ENCODE measurements at regions not wholly inside any gene's neighbourhood (a gene's known extent, or its start where the extent isn't known, plus 50 kb on each side); places are given as distances from the start of the nearest gene placed in this dataset.

GRCh38 chr4:163901319-163901718 is 406.8 kb downstream of the TMA16 start:
- Mint-ChIP-seq H3K9me3 (peaks cover 7% of the 10 kb centered on the region), H3K36me3 (no peaks in the 10 kb centered on the region), H3K27ac (no peak overlapping the region), H3K4me3 (no peak overlapping the region), H3K27me3 (ENCODE audit: insufficient read depth, low read depth) (peaks cover 2% of the 10 kb centered on the region), H3K4me1 (no peaks in the 10 kb centered on the region)
- H3K36me3 ChIP-seq: no peaks in the 10 kb centered on the region
- no peak overlapping the region for H3K27ac ChIP-seq
- no peaks in the 10 kb centered on the region for H3K79me2 ChIP-seq (ENCODE audit: low read depth)
- DNase-seq (ENCODE audit: low spot score): no peak
- H2AFZ ChIP-seq (replicated peaks): no peak overlapping the region
- no peak overlapping the region for H3K9ac ChIP-seq
- no peak overlapping the region for H3K4me2 ChIP-seq
- TF ChIP-seq CTCF (IDR thresholded peaks at IDR 0.05) (no peak), EZH2phosphoT487 (IDR thresholded peaks at IDR 0.05) (no peak), EZH2 (IDR thresholded peaks at IDR 0.05) (no peak)
- no peaks in the 10 kb centered on the region for H3K27me3 ChIP-seq
- H3K4me3 ChIP-seq: no peak overlapping the region
- H3F3A ChIP-seq (ENCODE audit: low read depth): no peaks in the 10 kb centered on the region
- no peaks in the 10 kb centered on the region for H3K4me1 ChIP-seq
- no peaks in the 10 kb centered on the region for H4K20me1 ChIP-seq (ENCODE audit: low read depth)
- H3K9me3 ChIP-seq (ENCODE audit: low read depth): no peaks in the 10 kb centered on the region

- Histone ChIP-seq H3K9me3 (ENCODE audit: low read depth) (no peaks in the 10 kb centered on the region), H3K36me3 (no peaks in the 10 kb centered on the region), H2AFZ (replicated peaks) (no peak overlapping the region), H3K9ac (no peak overlapping the region), H3K27me3 (no peaks in the 10 kb centered on the region), H3K4me3 (no peak overlapping the region), H3F3A (ENCODE audit: low read depth) (no peaks in the 10 kb centered on the region), H4K20me1 (ENCODE audit: low read depth) (no peaks in the 10 kb centered on the region), H3K4me2 (no peak overlapping the region), H3K4me1 (no peaks in the 10 kb centered on the region), H3K27ac (no peak overlapping the region), H3K79me2 (ENCODE audit: low read depth) (no peaks in the 10 kb centered on the region)
- H3K4me3 Mint-ChIP-seq: no peak overlapping the region
- no peak overlapping the region for H3K27ac Mint-ChIP-seq
- DNase-seq (ENCODE audit: low spot score): no peak
- H3K9me3 Mint-ChIP-seq: peaks cover 4% of the 10 kb centered on the region
- no peaks in the 10 kb centered on the region for H3K36me3 Mint-ChIP-seq
- peaks cover 2% of the 10 kb centered on the region for H3K27me3 Mint-ChIP-seq (ENCODE audit: insufficient read depth, low read depth)
- TF ChIP-seq CTCF (IDR thresholded peaks at IDR 0.05): no peak
- TF ChIP-seq EZH2 (IDR thresholded peaks at IDR 0.05): no peak
- TF ChIP-seq EZH2phosphoT487 (IDR thresholded peaks at IDR 0.05): no peak
- H3K4me1 Mint-ChIP-seq: no peaks in the 10 kb centered on the region
Measured at GRCh38 chr4:163902417-163902816, 407.9 kb downstream of the TMA16 start.

- H3K4me3 Mint-ChIP-seq: no peak overlapping the region
- H3K9me3 Mint-ChIP-seq: no peaks in the 10 kb centered on the region
- H3K36me3 Mint-ChIP-seq: no peaks in the 10 kb centered on the region
- TF ChIP-seq EZH2 (IDR thresholded peaks at IDR 0.05): no peak
- no peak for TF ChIP-seq CTCF (IDR thresholded peaks at IDR 0.05)
- no peak for TF ChIP-seq EZH2phosphoT487 (IDR thresholded peaks at IDR 0.05)
- Histone ChIP-seq H3K9ac (no peak overlapping the region), H2AFZ (replicated peaks) (peak overlapping the region; percentile 39), H3K4me3 (no peak overlapping the region), H3K27ac (no peak overlapping the region), H4K20me1 (ENCODE audit: low read depth) (no peaks in the 10 kb centered on the region), H3K9me3 (ENCODE audit: low read depth) (no peaks in the 10 kb centered on the region), H3K27me3 (no peaks in the 10 kb centered on the region), H3K4me2 (no peak overlapping the region), H3K79me2 (ENCODE audit: low read depth) (no peaks in the 10 kb centered on the region), H3K36me3 (no peaks in the 10 kb centered on the region), H3K4me1 (no peaks in the 10 kb centered on the region), H3F3A (ENCODE audit: low read depth) (no peaks in the 10 kb centered on the region)
- DNase-seq (ENCODE audit: low spot score): no peak
- no peaks in the 10 kb centered on the region for H3K27me3 Mint-ChIP-seq (ENCODE audit: insufficient read depth, low read depth)
- no peak overlapping the region for H3K27ac Mint-ChIP-seq
- H3K4me1 Mint-ChIP-seq: peaks cover 7% of the 10 kb centered on the region
Measured at GRCh38 chr4:163911891-163912290, 417.4 kb downstream of the TMA16 start.
